NCI-H2227 treated with DMSO at 0.1 percent for 48 hours (cell line): ENCODE measurements at regions not wholly inside any gene's neighbourhood (a gene's known extent, or its start where the extent isn't known, plus 50 kb on each side); places are given as distances from the start of the nearest gene placed in this dataset.

Source experiments
- DNase-seq: peaks from one replicate; lab custom pipeline; 2025; lab: John Stamatoyannopoulos, UW

DNA sequence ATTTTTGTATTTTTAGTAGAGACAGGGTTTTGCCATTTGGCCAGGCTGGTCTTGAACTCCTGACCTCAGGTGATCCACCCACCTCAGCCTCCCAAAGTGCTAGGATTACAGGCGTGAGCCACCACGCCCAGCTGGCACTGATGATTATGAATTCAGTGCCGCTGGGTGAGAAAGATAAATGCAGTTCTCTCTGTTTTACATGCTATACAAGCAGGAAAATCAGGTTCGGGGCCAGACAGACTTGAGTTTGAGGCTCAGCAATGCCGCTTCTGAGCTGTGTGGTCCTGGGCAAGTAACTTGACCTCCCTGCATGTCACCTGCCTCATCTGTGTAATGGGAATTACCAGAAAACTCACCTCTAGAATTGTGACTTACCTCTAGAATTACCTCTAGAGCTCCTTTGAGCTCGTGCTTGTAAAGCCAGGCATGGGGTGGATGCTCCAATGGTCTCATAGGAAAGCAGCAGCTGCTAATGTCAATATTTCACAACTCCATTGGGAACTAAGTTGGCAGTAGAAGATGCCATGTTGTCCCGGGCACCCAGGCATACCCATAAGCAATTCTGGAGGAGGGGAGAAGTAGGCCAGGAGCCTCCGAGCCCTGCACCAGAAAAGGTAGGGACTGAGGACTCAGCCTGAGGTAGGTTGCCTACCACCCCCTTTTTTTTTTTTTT lies 119.8 kb upstream of the SLC25A33 start:
- no peak for DNase-seq

DNA sequence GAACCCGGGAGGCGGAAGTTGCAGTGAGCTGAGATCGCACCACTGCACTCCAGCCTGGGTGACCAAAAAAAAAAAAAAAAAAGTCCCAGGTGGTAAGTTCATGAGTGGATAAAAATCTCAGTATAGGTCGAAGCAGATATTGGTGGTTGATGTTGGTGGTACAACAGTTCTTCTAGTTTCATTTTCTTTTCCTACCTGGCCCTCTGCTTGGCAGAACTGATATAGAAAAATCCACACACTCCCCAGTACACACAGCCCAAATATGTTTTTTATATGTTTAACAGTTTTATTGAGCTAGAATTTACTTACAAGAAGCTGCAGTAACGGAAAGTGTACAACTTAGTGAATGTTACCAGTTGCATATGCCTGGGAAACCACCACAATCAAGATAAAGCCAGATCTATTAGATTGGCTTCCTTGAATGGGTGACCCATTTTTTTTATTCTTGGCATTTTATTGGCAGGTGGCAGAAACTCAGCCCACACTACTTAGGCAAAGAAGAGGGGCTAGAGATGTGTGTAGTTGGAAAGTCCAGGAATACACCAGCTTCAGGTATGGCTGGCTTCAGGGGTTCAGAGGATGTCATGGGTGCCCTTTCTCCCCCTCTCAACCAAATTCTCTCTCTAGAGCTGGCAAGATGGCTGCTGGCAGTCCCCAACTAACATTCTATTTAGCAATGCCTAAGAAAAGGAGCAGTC lies 118.3 kb upstream of the SLC25A33 start:
- DNase-seq, result no peak

DNA sequence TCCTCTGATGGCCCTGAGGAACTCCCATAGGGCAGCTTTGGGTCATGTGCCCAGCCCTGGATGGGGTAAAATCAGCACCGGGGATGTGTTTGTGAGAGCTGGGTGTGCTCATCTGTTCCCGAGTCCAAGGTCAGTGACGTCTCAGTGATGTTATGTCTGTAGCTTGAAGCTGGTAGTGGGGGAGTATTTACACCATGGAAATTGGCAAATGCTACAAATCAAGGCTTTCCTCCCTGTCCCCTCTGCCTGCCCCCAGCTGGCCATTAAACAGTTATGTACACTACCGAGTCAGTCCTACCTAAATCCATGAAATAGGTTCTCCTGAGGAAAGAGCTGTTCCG lies 117.8 kb upstream of the SLC25A33 start:
- DNase-seq, result no peak

DNA sequence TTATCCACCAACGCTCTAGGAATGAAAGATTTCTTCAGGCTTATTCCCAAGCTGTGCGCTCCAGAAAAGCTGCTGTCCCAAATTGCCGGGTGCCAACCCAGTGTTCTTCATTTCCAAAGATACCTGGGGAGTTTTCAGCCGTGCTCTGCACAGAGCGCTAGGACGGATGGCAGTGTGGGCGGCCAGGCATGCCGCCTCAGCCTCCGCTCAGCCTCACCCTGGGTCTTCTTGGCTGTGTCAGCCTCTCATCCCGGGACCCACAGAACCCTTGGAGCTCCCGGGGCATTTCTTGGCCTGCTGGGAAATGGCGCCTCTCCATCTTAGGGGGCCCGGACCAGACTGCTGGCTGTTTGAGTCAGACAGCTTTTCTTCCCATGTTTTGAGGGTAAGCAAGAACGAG lies 116.9 kb upstream of the SLC25A33 start:
- DNase-seq, result peak; percentile 15

DNA sequence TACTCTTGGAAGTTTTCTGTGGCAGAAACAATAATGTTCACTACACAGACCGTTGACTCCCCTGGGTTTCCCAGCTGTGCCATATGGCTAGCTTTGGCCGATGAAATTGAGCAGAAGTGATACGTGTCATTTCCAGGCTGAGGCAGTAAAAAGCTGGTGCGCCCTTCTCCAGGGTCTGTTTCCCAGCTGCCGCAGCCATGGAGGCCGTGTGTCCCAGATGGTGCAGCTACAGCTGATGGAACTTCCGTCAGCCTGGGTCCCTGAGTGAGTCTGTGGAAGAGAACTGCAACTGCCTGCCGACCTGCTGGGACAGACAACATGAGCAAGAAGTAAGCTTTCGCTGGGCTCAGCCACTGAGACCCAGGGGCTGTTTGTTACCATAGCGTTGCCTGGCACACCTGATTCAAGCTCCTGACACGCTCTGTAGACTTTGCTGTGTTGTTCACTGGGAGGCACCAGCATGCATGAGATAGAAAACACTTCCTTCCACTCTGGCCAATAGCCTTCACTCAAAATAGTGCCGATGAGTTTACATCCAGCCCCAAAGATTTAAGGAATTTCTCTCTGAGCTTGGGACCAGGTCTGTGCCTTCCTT lies 116.3 kb upstream of the SLC25A33 start:
- DNase-seq, result no peak

DNA sequence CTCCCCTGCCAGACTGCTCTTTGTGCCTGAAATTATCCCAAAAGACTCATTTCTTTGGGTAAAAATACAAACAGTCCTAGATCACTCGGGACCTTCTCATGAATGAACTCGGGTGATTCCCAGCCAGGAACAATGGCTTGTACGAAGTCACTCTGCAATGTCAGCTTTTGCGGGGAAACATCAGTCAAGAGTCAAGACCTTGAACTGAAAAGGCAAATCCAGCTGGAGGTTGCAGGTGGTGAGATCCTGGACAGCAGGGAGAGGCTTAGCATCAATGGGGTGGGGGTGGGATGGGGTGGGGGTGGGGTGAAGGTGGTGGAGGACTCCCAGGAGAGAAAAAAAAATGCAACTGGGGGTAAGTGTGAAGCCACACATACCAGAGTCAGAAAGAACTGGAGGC lies 115.0 kb upstream of the SLC25A33 start:
- no peak for DNase-seq

DNA sequence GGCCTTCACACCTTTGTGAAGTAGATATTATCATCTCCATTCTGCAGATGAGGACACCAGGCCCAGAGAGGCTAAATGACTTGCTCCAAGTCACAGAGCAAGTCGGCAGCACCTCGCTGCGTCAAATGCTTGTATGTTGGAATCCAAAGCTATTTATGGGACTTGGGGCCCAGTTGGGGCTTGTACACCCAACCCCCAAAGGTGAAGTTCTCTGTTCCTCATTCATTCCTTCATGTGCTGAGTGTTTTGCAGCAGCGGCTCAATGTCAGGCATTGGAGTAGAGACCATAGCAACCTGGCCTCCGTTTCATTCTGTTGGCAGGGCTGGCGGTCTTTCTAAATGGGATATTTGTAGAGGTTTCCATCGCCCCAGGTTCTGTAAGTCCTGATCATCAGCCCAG lies 113.4 kb upstream of the SLC25A33 start:
- no peak for DNase-seq

DNA sequence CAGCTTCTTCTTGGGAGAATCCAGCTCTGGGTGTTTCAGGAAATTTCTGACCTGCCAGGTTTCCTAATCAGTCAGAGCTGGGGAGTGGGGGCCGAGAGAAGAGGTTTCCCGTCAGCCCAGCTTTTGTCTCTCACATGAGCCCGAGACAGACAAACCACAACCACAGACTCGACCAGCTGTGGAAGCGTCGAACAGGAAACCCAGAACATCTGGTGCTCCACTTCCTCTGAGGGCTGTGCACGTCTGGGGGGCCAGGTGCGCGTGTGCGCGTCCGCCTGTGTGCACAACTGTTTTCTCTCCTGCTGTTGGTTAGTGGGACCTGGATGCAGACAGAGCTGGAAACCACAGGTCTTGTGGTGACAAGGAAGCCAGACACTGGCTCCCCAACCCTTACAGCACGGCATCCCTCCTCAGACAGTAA lies 113.0 kb upstream of the SLC25A33 start:
- no peak for DNase-seq

DNA sequence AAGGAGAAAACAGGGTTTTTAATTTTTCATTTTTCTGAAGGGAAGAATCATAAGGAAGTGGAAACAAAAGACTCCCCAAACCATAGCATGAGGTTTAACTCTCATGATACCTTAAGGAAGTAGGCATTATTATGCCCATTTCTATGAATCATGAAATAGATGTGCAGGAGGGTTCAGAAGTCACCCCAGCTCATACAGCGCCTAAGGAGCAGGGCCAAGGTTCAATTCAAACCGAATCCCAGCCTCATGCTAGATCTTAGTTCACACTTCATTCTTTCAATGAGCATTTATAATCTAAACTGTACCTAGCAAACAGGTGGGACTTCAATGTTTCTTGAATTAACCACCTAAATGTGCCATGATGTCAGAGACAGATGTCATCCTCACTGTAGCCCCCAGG lies 111.9 kb upstream of the SLC25A33 start:
- no peak for DNase-seq

DNA sequence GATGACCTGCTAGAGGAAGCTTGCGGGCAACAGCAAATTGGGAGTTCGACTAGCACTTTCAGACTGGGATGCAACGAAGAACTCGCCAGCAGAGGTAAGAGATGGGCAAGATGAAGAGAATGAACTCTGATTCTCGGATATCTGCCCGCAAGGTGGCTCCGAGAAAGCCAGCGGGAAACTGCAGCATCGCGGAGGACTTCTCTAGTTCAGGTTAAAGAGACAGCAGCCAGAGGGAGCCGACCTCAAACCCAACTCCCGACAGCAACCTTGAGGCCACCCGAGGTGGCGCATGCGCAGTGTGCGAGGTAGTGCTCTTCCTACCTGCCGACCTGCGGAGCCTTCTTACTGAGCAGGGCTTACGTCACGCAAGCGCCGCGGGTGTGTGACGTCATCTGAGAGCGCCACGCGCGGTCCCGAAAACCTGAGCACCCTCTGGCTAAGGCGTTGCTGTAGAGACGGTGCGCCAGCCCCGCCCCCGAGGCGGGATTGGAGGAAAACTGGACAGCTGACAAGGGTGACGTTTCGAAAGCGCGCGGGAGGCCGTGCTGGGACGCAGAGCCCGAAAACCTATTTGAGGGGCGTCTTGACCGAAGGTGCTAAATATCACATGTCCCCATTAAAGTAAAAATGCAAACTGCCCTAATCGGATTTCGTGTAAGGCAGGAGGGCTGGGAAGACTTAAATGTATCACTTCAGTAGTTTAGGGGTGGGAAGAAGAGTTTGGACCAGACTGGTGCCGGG lies 110.5 kb upstream of the SLC25A33 start:
- DNase-seq, result peak; percentile 98

DNA sequence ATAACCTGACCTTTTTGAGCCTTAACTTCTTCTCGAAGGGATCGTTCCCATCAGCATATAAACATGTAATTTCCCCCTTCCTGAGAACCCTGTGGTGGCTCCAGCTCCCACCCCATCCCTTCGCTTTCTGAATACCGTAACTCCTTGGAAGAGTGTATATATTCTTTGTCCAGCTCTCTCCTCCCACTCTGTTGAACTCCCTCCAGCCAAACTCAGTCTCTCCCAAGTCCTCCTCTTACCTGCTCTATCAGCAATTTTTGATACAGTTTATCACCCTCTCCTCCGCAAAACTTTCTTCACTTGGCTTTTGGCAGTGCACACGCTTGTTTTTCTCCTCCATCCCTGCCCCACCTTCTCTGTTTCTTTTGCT lies 109.9 kb upstream of the SLC25A33 start:
- no peak for DNase-seq

DNA sequence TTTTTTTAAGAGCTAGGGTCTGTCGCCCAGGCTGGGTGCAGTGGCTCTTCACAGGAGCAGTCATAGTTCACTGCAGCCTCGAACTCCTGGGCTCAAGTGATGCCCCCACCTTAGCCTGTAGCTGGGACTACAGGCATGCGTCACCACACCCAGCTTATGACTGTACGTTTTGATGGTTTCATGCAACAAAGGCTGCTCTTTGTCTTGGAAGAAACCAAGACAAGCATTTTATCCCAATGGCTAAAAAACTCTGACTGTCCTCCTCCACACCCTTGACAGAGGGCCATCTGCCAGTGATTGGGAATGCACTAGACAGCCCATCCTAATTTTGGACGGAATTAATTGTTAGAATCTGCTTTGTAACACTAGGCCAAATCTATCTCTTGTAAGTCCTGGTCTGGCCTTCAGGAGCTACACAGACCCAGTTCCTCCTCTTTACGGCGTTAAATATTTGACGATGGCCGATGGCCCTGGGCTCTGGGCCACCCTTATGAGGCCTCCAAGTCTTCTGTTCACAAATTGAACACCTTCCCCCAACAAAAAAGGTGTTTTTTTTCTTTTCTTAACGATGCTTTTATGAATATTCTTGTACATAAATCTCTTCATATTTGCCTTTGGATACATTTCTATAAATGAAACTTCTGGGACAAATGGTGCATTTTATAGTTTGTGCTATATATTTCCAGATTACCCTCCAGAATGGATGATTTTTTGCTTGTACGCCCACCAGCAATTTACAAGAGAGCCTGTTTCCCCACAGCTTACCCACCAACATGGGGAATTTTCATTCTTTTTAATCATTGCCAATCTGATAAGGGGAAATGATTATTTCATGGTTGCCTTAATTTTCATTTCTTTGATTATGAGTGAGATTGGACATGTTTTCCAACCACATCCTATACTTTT lies 104.8 kb upstream of the SLC25A33 start:
- no peak for DNase-seq

DNA sequence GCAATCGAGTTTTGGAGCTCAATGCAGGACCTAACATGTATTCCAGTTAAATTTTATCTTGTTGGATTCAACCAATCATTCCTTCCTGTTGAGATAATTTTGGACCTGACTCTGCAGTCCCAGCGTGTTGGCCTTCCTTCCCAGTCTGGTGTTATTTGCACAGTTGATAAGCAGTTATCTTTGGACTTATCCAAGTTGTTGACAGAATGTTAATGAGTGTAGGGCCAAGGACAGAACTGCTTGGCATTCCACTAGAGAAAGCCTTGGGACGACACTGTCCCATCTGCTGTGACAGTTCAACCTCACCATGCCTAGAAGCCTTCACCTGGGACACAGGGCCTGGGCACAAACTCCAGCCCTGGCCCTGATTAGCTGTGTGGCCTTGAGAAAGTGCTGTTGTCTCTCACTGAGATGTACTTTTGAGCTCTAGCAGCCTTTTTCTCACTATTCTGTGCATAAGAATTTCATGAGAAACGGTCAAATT lies 104.1 kb upstream of the SLC25A33 start:
- no peak for DNase-seq

DNA sequence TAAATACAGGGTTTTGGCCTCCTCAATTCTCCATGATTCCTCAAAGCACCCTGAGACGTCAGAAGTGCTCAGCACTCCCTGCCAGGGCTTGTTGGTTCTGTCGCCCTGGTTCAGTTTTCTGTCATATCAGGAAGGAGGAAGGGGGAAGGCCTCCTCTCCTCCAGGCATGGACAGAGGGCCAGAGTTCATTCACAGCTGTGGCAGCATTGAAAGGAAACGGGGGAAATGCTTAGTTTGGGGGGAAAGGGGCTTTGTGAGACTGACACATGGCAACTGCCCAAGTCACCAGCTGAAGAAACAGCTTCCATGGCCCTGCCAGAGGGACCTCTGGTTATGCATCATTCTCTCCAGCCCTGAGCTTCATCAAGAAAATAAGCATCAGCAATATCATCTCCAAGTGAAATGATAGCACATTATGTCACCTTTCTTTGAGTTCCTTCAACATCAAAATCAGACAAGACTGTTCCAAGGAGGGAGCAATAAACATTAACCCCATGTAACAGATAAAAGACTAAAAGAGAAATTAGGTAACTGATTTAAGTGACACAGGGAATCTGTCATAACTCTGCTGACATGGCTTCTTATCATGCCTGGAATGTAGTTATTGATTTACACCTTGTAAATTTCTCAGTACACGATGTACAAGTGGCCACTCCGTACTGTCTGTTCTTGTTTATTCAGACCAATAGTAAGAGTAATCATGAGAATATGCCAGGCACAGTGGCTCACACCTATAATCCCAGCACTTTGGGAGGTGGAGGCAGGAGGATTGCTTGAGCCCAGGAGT lies 103.2 kb upstream of the SLC25A33 start:
- DNase-seq, result no peak

DNA sequence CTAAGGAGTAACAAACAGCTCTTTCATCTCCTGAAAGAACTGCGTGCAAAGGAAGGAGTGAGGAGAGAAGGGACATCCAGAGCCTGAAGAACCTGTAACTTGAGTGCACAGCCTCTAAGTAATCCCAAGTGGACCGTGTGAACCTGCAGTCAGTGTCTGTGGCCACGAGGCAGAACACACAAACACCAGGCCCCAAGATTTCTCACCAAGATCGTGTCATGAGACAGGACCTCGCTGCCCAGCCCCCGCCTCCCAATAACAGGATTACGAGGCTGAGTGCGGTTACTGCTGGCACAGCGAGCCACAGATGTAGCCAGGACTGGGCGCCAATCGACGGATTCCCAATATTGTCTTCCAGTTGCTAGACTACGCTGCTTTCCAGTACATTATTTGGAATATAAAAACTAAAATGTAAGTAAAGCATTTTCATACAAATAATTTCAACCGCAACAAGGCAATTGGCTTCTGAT lies 101.3 kb upstream of the SLC25A33 start:
- DNase-seq, result no peak

DNA sequence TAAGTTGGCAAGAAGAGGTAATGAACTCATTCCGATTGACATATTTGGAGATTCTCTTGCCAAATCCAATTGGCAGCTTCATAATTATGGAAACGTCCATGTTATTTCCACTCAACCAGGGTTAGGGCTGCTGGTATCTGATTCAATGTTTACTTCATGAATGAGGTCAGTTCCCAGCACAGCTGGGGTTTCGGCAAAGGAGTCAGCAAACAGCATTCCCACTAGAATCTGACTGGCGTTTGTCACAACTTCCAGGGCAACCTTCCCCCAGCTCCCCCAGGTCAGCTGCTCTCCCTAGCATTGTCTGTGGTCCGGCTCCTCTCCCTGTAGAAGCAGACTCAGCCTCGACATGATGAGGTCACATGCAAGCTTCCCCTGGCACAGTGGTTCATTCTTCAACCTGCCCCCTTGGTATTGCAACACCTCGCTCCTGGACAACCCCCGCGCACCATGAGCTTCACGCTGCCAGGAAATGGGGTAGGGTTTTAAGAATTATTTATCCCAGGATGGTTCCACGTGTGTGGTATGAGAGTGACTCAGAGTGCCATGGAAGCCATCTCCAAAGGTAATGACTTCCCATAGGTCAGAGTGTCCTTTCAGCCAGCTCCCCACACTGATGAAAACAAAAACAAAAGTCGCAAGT lies 100.7 kb upstream of the SLC25A33 start:
- no peak for DNase-seq

DNA sequence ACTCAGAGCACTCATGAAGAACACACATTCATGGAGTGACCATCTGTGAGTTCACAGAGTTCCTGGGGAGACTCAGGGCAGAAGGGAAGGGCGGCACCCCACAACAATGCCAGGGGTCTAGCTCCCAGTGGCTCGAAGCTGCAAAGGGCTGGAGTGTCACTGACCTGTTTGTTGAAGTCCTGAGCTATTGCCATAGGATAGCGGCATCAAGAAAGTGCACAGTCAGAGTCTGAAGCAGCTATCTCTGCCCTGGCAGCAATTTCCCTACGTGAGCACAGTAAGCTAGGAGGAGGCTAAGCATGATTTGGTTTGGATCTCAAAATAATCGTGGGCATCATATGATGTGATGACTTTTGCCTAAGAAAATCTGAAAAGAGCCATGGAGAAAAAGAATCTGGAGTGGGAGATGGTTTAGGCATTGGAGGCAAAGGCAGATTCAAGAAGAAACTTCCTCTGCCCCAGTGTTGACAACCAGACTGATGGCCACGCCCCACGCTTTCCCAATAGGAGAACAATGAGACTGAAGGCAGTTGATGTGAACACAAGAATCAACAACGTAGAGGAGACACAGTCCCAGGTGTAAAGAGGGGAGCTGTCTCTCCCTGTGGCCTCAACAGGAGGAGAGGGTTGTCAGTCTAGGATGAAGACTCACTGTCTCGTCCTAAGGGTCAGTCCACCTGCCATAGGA lies 100.0 kb upstream of the SLC25A33 start:
- no peak for DNase-seq

DNA sequence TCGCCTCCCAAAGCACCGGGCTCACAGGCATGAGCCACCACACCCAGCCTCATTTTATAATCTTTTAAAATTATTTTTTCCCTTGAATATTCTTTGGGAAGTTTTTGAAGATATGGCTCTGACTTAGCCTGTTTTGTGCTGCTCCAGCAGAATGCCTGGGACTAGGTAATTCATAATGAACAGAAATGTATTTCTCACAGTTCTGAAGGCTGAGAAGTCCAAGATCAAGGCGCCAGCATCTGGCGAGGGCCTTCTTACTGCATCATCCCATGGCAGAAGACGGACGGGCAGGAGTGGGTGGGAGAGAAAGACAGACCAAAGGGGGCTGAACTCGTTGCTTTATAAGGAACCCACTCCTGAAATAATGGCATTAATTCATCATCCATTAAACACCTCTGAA lies 99.0 kb upstream of the SLC25A33 start:
- no peak for DNase-seq

DNA sequence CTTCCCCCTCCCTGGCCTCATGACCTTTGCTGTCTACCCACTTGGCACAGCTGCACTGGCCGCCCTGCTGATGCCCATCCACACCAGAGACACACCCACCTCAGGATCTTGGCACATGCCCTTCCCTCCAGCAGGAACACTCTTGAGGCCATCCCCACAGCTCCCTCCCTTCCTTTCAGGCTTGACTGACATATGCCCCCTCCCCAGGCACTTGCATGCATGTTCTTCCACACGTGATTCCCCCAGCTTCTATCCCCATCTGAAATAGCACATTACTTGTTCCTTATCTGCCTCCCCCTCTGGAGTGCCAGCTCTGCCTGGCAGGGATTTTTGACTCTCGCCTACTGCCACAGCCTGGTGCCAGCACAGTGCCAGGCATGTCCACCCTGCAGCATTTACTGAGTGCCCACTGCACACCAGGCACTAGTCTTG lies 98.5 kb upstream of the SLC25A33 start:
- no peak for DNase-seq
